ENCODE measurements at regions not wholly inside any gene's neighbourhood (a gene's known extent, or its start where the extent isn't known, plus 50 kb on each side); places are given as distances from the start of the nearest gene placed in this dataset.
A peak's percentile ranks its signal among the peaks of the same experiment; 100 is the strongest.
"Not testable (repeated sequence)": the region's sequence is repeated elsewhere in the genome, so short reads cannot be mapped to it uniquely, and the experiment has no call there.

DNA sequence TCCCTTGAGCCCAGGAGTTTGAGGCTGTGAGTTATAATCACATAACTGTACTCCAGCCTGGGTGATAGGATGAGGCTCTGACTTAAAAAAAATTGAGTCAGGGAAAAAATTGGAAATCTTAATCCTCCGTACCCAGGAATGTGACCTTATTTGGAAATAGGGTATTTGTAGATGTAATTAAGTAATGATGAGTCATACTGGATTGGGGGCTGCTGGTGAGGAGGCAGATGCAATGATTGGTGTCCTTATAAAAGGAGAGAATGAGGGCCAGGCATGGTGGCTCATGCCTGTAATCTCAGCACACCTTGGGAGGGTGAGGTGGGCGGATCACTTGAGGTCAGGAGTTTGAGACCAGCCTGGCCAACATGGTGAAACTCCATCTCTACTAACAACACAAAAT lies 134.9 kb upstream of the ALDH3B2 start:
- DNase-seq (ENCODE audit: low spot score); intact Hi-C loops (cut with DNase I): not testable (repeated sequence)

GRCh38 chr11:67807896-67808295 lies 133.5 kb upstream of the ALDH3B2 start:
- intact Hi-C loops (cut with DNase I); DNase-seq (ENCODE audit: low spot score): not testable (repeated sequence)

- intact Hi-C loops (cut with DNase I); DNase-seq (ENCODE audit: low spot score): not testable (repeated sequence)
Observed at GRCh38 chr11:67806728-67807235, 132.4 kb upstream of the ALDH3B2 start.

GRCh38 chr11:67806183-67806582 lies 131.8 kb upstream of the ALDH3B2 start:
- intact Hi-C loops (cut with DNase I); DNase-seq (ENCODE audit: low spot score): not testable (repeated sequence)

DNA sequence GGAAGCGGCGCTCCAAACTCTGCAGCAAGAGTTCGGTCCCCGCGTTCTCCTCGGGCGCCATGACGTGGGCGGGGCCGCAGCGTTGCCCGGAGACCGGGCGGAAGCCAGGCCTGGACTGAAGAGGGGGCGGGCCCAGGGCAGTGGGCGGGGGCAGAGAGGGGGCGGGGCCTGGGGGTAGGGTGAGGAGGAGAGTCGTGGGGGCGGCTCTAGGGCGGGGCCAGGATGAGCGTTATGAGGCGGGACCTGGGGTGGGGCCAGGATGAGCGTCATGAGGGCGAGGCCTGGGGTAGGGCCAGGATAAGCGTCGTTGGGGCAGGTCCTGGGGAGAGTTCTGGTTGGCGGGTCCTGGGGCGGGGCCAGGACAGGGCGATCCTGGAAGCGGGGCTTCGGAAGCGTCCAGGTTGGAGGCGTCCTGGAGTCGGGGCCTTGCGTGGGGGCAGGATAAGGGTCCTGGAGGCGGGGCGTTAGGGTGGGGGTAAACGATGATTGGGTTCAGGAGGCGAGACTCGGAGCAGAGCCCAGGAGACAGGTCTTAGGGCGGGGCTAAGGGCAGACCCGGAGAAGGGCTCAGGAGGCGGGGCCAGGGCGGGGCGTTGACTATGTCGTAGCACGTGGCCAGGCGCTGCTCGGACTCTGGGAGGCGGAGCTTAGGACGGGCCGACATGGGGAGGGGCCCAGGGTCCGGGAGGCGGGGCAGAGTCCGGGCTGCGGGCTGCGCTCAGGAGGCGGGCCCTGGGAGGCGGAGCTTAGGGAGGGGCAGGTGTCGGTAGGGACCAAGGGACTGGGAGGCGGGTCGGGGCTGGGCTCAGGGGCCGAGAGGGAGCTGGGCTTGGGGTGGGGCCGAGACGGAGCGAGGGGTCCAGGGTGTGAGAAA lies 131.1 kb upstream of the ALDH3B2 start:
- intact Hi-C loops (cut with DNase I) = not testable (repeated sequence)
- peak; percentile 99 for DNase-seq (ENCODE audit: low spot score)

GRCh38 chr11:67804435-67805252 lies 130.2 kb upstream of the ALDH3B2 start:
- intact Hi-C loops (cut with DNase I) = not testable (repeated sequence)
- peak; percentile 56 for DNase-seq (ENCODE audit: low spot score)

GRCh38 chr11:67803519-67803918 lies 129.1 kb upstream of the ALDH3B2 start:
- DNase-seq (ENCODE audit: low spot score); intact Hi-C loops (cut with DNase I): not testable (repeated sequence)

DNA sequence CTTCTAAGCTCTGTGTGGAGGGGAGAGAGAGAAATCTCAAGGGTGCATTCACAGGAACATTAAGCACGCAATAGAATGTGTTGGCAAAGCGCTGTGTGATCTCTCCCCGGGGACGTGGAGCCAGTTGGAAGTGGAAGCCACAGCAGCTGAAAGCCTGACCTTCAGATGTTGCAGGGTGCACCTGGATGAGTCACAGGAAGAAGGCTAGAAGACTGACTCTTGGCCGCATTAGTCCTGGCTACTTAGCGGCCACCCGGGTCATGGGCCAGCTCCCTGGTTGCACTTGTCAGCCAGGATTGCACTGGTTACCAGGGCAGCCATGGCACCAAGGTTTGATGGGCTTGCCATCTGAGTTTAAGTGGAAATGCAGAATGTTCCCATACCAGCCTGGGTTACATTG lies 128.6 kb upstream of the ALDH3B2 start:
- intact Hi-C loops (cut with DNase I) = not testable (repeated sequence)
- DNase-seq (ENCODE audit: low spot score) = peak; percentile 35

- intact Hi-C loops (cut with DNase I); DNase-seq (ENCODE audit: low spot score): not testable (repeated sequence)
Observed at GRCh38 chr11:67802623-67803022, 128.2 kb upstream of the ALDH3B2 start.

DNA sequence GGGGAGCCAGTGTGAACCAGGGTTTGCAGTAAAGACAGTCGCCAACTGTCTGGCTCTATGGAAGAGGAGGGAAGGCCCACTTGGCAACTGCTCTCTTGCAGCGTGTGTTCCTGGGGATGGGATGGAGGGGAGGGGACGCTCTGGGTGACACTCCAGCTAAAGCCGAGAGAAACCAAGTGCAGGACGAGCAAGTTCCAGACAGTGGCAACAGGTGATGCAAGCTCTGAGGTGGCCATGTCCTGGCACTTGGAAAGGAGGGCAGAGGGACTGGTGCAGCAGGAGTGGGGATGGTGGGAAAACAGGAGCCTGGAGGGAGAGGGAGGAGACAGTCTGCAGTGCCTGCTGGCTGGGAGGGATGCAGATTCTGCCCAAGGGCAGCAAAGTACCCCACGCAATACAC lies 127.0 kb upstream of the ALDH3B2 start:
- intact Hi-C loops (cut with DNase I) = not testable (repeated sequence)

GRCh38 chr11:67800591-67800990 lies 126.2 kb upstream of the ALDH3B2 start:
- DNase-seq (ENCODE audit: low spot score); intact Hi-C loops (cut with DNase I): not testable (repeated sequence)

More for the DNA sequence above, 127.0 kb upstream of the ALDH3B2 start:
- not testable (repeated sequence) for DNase-seq (ENCODE audit: low spot score)

- peak; percentile 56 for DNase-seq (ENCODE audit: low spot score)
- intact Hi-C loops (cut with DNase I) = not testable (repeated sequence)
Observed at GRCh38 chr11:67799808-67800207, 125.4 kb upstream of the ALDH3B2 start.

DNA sequence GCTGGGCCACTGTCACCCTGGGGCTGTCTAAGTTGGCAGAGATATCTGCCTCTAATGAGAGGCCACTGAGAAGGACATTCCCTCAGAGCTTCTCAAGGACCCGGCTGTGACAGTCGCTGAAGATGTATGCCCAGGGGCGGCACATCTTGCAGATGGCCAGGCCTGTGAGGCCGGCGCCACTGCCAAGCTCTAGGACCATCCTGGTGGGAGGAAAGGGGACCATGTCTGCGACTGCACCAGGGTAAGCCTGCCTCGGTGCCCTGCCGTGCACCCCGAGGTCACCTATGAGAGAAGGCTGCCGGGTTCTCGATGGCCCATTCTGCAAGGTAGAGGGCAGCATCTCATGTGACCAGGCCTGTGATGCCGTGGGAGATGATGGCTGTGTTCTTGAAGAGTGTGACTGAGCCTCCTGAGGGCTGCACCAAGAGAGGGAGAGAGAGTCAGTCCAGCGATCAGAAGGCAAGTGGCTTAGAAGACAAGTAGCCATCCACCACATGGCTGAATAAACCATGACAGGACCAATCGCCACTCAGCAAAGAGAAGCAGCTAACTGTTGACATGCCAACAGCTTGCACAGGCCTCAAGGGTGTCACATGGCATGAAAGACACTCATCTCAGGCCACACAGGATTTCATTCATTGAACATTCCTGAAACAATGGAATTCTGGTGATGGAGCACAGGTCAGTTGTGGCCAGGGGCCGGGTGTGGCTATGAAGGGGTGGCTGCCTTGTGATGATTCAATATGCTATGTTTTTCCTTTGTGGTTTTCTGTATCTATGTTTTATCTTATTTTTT lies 123.5 kb upstream of the ALDH3B2 start:
- intact Hi-C loops (cut with DNase I); DNase-seq (ENCODE audit: low spot score): not testable (repeated sequence)

DNA sequence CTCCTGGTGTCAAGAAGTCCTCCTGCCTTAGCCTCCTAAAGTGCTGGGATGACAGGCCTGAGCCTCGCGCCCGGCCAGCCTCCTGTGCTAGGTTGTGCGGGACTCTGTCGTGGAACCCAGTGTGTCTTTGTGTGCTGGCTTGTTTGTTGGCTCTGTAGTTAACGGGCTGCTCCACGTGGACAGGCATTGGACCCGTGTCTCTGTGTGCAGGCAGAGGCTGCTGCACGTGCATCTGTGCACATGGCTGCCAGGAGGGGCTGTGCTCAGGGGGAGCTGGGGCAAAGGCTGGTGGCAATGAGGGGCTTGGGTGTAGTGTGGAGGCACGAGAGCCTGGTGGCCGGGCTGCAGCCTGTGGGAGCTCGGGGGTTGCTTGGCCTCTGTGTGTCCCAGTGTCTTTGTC lies 121.3 kb upstream of the ALDH3B2 start:
- DNase-seq (ENCODE audit: low spot score) = no peak
- intact Hi-C loops (cut with DNase I) = no loop called here

- intact Hi-C loops (cut with DNase I); DNase-seq (ENCODE audit: low spot score): not testable (repeated sequence)
Observed at GRCh38 chr11:67793750-67794149, 119.3 kb upstream of the ALDH3B2 start.

DNA sequence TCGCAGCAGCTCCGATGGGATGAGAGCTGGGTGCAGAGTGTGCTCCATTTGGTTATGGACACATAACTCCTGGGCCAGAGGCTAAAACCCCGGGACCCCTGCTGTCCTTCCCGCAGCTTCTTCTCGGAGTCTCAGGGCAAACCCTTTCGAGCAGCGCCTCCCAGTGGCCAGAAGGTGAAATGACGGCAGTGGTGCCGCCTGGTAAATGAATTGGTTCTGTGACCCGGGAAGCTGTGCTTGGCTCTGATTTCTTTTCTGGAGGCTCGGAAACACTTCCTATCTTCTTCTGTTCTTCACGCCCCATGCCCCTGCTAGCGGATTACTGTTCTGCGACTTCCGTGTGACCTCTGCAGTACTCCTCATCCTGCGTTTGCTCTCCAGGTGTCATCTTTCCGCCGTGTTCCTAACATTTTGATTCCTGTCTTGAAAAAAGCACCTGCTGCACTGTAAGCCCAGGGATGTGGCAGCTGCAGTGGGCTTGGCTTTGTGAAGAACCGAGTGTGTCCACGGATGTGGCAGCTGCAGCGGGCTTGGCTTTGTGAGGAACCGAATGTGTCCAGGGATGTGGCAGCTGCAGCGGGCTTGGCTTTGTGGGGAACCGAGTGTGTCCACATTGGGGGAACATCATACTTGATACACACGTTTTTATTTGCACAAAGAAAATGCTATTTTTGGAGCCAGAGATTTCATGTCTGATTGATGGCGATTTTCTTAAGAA lies 118.0 kb upstream of the ALDH3B2 start:
- DNase-seq (ENCODE audit: low spot score); intact Hi-C loops (cut with DNase I): not testable (repeated sequence)

GRCh38 chr11:67791598-67792170 lies 117.3 kb upstream of the ALDH3B2 start:
- intact Hi-C loops (cut with DNase I); DNase-seq (ENCODE audit: low spot score): not testable (repeated sequence)

GRCh38 chr11:67788341-67788695 lies 113.9 kb upstream of the ALDH3B2 start:
- intact Hi-C loops (cut with DNase I); DNase-seq (ENCODE audit: low spot score): not testable (repeated sequence)

Data from cardiac septum (tissue), 1 donor.